OCI-LY3 (cell line): ENCODE measurements at regions not wholly inside any gene's neighbourhood (a gene's known extent, or its start where the extent isn't known, plus 50 kb on each side); places are given as distances from the start of the nearest gene placed in this dataset.

Source experiments
- EZH2phosphoT487 ChIP-seq: fragments of 200-600 bp; shearing (Covaris generic); IDR thresholded peaks from 2 replicates; pipeline ENCODE4 v1.6.1; 2018; ENCODE audit warnings: antibody characterized with exemption, mixed run types, low read depth
- TF ChIP-seq, protein P1 (sequence below): fragments of 200-600, 300-600 bp; sonication (generic); IDR thresholded peaks from 2 replicates; pipeline ENCODE4 v1.5.1; 2014; ENCODE audit warnings: antibody characterized with exemption, low read length, low read depth

DNA sequence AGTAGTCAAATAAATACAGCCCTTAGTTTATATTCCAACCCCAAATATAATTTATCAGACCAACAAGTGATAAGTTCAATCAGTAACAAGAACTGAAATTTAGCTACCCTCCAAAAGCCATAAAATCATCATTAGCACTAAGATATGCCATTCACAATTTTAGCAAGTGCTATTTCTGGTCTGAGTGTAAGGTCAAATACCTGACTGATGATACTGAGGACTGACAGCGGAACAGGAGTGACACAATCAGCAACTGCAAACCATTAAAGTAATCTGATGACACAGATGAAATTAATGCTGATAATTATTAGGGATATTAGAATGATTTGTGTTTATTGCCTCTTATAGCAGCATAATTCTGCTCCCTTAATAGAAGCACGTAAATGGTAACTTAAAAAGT, 152.7 kb upstream of the SPHKAP start:
- TF ChIP-seq, protein P1, sequence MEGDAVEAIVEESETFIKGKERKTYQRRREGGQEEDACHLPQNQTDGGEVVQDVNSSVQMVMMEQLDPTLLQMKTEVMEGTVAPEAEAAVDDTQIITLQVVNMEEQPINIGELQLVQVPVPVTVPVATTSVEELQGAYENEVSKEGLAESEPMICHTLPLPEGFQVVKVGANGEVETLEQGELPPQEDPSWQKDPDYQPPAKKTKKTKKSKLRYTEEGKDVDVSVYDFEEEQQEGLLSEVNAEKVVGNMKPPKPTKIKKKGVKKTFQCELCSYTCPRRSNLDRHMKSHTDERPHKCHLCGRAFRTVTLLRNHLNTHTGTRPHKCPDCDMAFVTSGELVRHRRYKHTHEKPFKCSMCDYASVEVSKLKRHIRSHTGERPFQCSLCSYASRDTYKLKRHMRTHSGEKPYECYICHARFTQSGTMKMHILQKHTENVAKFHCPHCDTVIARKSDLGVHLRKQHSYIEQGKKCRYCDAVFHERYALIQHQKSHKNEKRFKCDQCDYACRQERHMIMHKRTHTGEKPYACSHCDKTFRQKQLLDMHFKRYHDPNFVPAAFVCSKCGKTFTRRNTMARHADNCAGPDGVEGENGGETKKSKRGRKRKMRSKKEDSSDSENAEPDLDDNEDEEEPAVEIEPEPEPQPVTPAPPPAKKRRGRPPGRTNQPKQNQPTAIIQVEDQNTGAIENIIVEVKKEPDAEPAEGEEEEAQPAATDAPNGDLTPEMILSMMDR: no peak
- no peak for TF ChIP-seq EZH2phosphoT487
